ENCODE measurements at regions not wholly inside any gene's neighbourhood (a gene's known extent, or its start where the extent isn't known, plus 50 kb on each side); places are given as distances from the start of the nearest gene placed in this dataset.

- no peak overlapping the region for H3K27ac ChIP-seq
- no peaks in the 10 kb centered on the region for H3K36me3 ChIP-seq
- WGBS, 2 donors (ENCODE audit: low coverage in 1 of 2), result 20 to 63% methylated on average over 1 to 7 of the region's 12 CpGs
- H3K9me3 ChIP-seq, result no peaks in the 10 kb centered on the region
- ATAC-seq, result no peak
- no peaks in the 10 kb centered on the region for H3K4me1 ChIP-seq
- H3K4me3 ChIP-seq, result no peak overlapping the region
- H3K27me3 ChIP-seq, result peaks cover 11% of the 10 kb centered on the region
- TF ChIP-seq CTCF (IDR thresholded peaks at IDR 0.05) (no peak), POLR2A (IDR thresholded peaks at IDR 0.05) (no peak), EP300 (IDR thresholded peaks at IDR 0.05) (no peak), POLR2AphosphoS5 (IDR thresholded peaks at IDR 0.05) (no peak)
These were observed 152.5 kb downstream of the RBFOX3 start for GRCh38 chr17:79458356-79458755.

- TF ChIP-seq POLR2A (IDR thresholded peaks at IDR 0.05) (no peak), CTCF (IDR thresholded peaks at IDR 0.05) (no peak), EP300 (IDR thresholded peaks at IDR 0.05) (no peak), POLR2AphosphoS5 (IDR thresholded peaks at IDR 0.05) (no peak)
- no peak for ATAC-seq
- Histone ChIP-seq H3K9me3 (no peaks in the 10 kb centered on the region), H3K36me3 (no peaks in the 10 kb centered on the region), H3K4me3 (no peak overlapping the region), H3K4me1 (no peaks in the 10 kb centered on the region), H3K27me3 (peaks cover 12% of the 10 kb centered on the region), H3K27ac (no peak overlapping the region)
- WGBS, 2 donors (ENCODE audit: low coverage in 1 of 2), result 30 to 83% methylated on average over 2 to 6 of the region's 12 CpGs
These were observed 153.0 kb downstream of the RBFOX3 start for GRCh38 chr17:79457889-79458288.

GRCh38 chr17:79457376-79457775, 153.5 kb downstream of the RBFOX3 start:
- no peaks in the 10 kb centered on the region for H3K4me1 ChIP-seq
- peaks cover 12% of the 10 kb centered on the region for H3K27me3 ChIP-seq
- TF ChIP-seq POLR2AphosphoS5 (IDR thresholded peaks at IDR 0.05), result no peak
- no peak for TF ChIP-seq EP300 (IDR thresholded peaks at IDR 0.05)
- no peak for TF ChIP-seq CTCF (IDR thresholded peaks at IDR 0.05)
- TF ChIP-seq POLR2A (IDR thresholded peaks at IDR 0.05), result no peak
- WGBS, 2 donors (ENCODE audit: low coverage in 1 of 2), result 94 to 100% methylated on average over 3 to 7 of the region's 17 CpGs
- no peak for ATAC-seq
- H3K36me3 ChIP-seq, result no peaks in the 10 kb centered on the region
- H3K4me3 ChIP-seq, result no peak overlapping the region
- no peak overlapping the region for H3K27ac ChIP-seq
- no peaks in the 10 kb centered on the region for H3K9me3 ChIP-seq

GRCh38 chr17:79455636-79456035, 155.2 kb downstream of the RBFOX3 start:
- ATAC-seq, result no peak
- TF ChIP-seq CTCF (IDR thresholded peaks at IDR 0.05), result no peak
- TF ChIP-seq POLR2A (IDR thresholded peaks at IDR 0.05), result no peak
- no peak for TF ChIP-seq EP300 (IDR thresholded peaks at IDR 0.05)
- TF ChIP-seq POLR2AphosphoS5 (IDR thresholded peaks at IDR 0.05), result no peak
- H3K4me1 ChIP-seq, result no peaks in the 10 kb centered on the region
- H3K36me3 ChIP-seq, result no peaks in the 10 kb centered on the region
- no peak overlapping the region for H3K4me3 ChIP-seq
- H3K9me3 ChIP-seq, result no peaks in the 10 kb centered on the region
- 78 to 80% methylated on average over 4 to 5 of the region's 11 CpGs for WGBS, 2 donors (ENCODE audit: low coverage in 1 of 2)
- H3K27ac ChIP-seq, result no peak overlapping the region
- peaks cover 12% of the 10 kb centered on the region for H3K27me3 ChIP-seq

GRCh38 chr17:79454826-79455225, 156.0 kb downstream of the RBFOX3 start:
- no peak overlapping the region for H3K27ac ChIP-seq
- H3K27me3 ChIP-seq, result peaks cover 12% of the 10 kb centered on the region
- no peaks in the 10 kb centered on the region for H3K36me3 ChIP-seq
- WGBS, 2 donors (ENCODE audit: low coverage in 1 of 2), result no CpG with 5 or more reads among the region's 6 CpGs
- no peaks in the 10 kb centered on the region for H3K9me3 ChIP-seq
- no peak overlapping the region for H3K4me3 ChIP-seq
- TF ChIP-seq CTCF (IDR thresholded peaks at IDR 0.05), result no peak
- no peak for TF ChIP-seq POLR2AphosphoS5 (IDR thresholded peaks at IDR 0.05)
- TF ChIP-seq POLR2A (IDR thresholded peaks at IDR 0.05), result no peak
- TF ChIP-seq EP300 (IDR thresholded peaks at IDR 0.05), result no peak
- H3K4me1 ChIP-seq, result no peaks in the 10 kb centered on the region
- ATAC-seq, result no peak
